Suprapubic skin (tissue), 4 donors: ENCODE measurements at regions not wholly inside any gene's neighbourhood (a gene's known extent, or its start where the extent isn't known, plus 50 kb on each side); places are given as distances from the start of the nearest gene placed in this dataset.
A peak's percentile ranks its signal among the peaks of the same experiment; 100 is the strongest.

Experiments used
- DNase-seq, 2 donors: peaks; one replicate each; pipeline ENCODE4 v3.0.0-alpha.2; 2019; ENCODE audit warnings: low spot score in 2 of 2
- H3K27ac ChIP-seq: fragments of 200-600 bp; sonication (generic); one replicate; pipeline ENCODE4 v1.5.1; 2019
- H3K27me3 ChIP-seq: fragments of 200-600 bp; sonication (generic); one replicate; pipeline ENCODE4 v1.5.1; 2019
- H3K36me3 ChIP-seq: fragments of 200-600 bp; sonication (generic); one replicate; pipeline ENCODE4 v1.5.1; 2019
- H3K4me1 ChIP-seq: fragments of 200-600 bp; sonication (generic); one replicate; pipeline ENCODE4 v1.5.1; 2019
- H3K4me3 ChIP-seq: fragments of 200-600 bp; sonication (generic); one replicate; pipeline ENCODE4 v1.5.1; 2019; ENCODE audit warnings: mild to moderate bottlenecking
- H3K9me3 ChIP-seq: fragments of 200-600 bp; sonication (generic); one replicate; pipeline ENCODE4 v1.5.1; 2019
- CTCF ChIP-seq, 2 donors: fragments of 200-600 bp in 1 of 2; fragments of 450-650 bp in 1 of 2; sonication (generic) in 1 of 2; IDR thresholded peaks; one replicate each; pipeline ENCODE4 v1.5.1; 2016 to 2019; ENCODE audit warnings: antibody characterized with exemption in 2 of 2, mild to moderate bottlenecking in 1 of 2, moderate library complexity in 1 of 2
- EP300 ChIP-seq: sonication (generic); formaldehyde crosslinking; IDR thresholded peaks from one replicate; pipeline ENCODE4 v1.6.1; 2017; ENCODE audit warnings: antibody characterized with exemption
- POLR2A ChIP-seq, 2 donors: fragments of 450-650 bp; IDR thresholded peaks; one replicate each; pipeline ENCODE4 v1.6.1; 2017; ENCODE audit warnings: antibody characterized with exemption in 2 of 2, mild to moderate bottlenecking in 2 of 2, moderate library complexity in 2 of 2
- POLR2AphosphoS5 ChIP-seq, 3 donors: sonication (generic); formaldehyde crosslinking; IDR thresholded peaks; one replicate each; pipeline ENCODE4 v1.6.1; 2017; ENCODE audit warnings: antibody characterized with exemption in 3 of 3
- WGBS: methylation state at CpG from one replicate; pipeline ENCODE4 v1.1.5; 2018; 5-methylcytosine and 5-hydroxymethylcytosine counted together

GRCh38 chr3:126279853-126280252, 77.4 kb downstream of the KLF15 start:
- H3K4me1 ChIP-seq = no peaks in the 10 kb centered on the region
- H3K27me3 ChIP-seq = peaks cover 11% of the 10 kb centered on the region
- H3K4me3 ChIP-seq = no peak overlapping the region
- DNase-seq = no peak
- H3K9me3 ChIP-seq = no peaks in the 10 kb centered on the region
- no peak overlapping the region for H3K27ac ChIP-seq
- WGBS = 90% methylated on average over 1 of the region's 1 CpG
- no peaks in the 10 kb centered on the region for H3K36me3 ChIP-seq
- TF ChIP-seq POLR2AphosphoS5 (IDR thresholded peaks at IDR 0.05) = no peak
- TF ChIP-seq EP300 = no peak
- TF ChIP-seq CTCF (IDR thresholded peaks at IDR 0.05) = no peak

GRCh38 chr3:126277629-126278378, 79.4 kb downstream of the KLF15 start:
- Histone ChIP-seq H3K4me3 (no peak overlapping the region), H3K27ac (no peak overlapping the region), H3K4me1 (no peaks in the 10 kb centered on the region), H3K36me3 (no peaks in the 10 kb centered on the region), H3K27me3 (peaks cover 15% of the 10 kb centered on the region), H3K9me3 (no peaks in the 10 kb centered on the region)
- no peak for DNase-seq
- no peak for TF ChIP-seq POLR2AphosphoS5 (IDR thresholded peaks at IDR 0.05)
- no peak for TF ChIP-seq POLR2A (IDR thresholded peaks at IDR 0.05)
- TF ChIP-seq EP300 = no peak
- TF ChIP-seq CTCF (IDR thresholded peaks at IDR 0.05) = no peak
- WGBS = 89% methylated on average over 8 of the region's 8 CpGs

- Histone ChIP-seq H3K4me1 (peaks cover 2% of the 10 kb centered on the region), H3K9me3 (no peaks in the 10 kb centered on the region), H3K36me3 (no peaks in the 10 kb centered on the region), H3K27me3 (peaks cover 8% of the 10 kb centered on the region), H3K27ac (no peak overlapping the region), H3K4me3 (no peak overlapping the region)
- WGBS = 83% methylated on average over 2 of the region's 2 CpGs
- TF ChIP-seq EP300 (no peak), POLR2AphosphoS5 (IDR thresholded peaks at IDR 0.05) (no peak), CTCF (IDR thresholded peaks at IDR 0.05) (no peak), POLR2A (IDR thresholded peaks at IDR 0.05) (no peak)
- no peak for DNase-seq
These were observed 81.6 kb downstream of the KLF15 start for GRCh38 chr3:126275620-126275904.

- no peak for DNase-seq
- H3K27ac ChIP-seq = no peak overlapping the region
- WGBS = 75% methylated on average over 9 of the region's 10 CpGs
- TF ChIP-seq POLR2A (IDR thresholded peaks at IDR 0.05) (no peak), CTCF (IDR thresholded peaks at IDR 0.05) (no peak), POLR2AphosphoS5 (IDR thresholded peaks at IDR 0.05) (no peak), EP300 (no peak)
- peaks cover 7% of the 10 kb centered on the region for H3K4me1 ChIP-seq
- H3K9me3 ChIP-seq = no peaks in the 10 kb centered on the region
- H3K27me3 ChIP-seq = peaks cover 8% of the 10 kb centered on the region
- no peak overlapping the region for H3K4me3 ChIP-seq
- H3K36me3 ChIP-seq = no peaks in the 10 kb centered on the region
These were observed 82.2 kb downstream of the KLF15 start for GRCh38 chr3:126274735-126275619.

GRCh38 chr3:126270145-126270811, 86.9 kb downstream of the KLF15 start:
- Histone ChIP-seq H3K27ac (peak overlapping the region; percentile 32), H3K4me3 (no peak overlapping the region), H3K9me3 (no peaks in the 10 kb centered on the region), H3K4me1 (peaks cover 30% of the 10 kb centered on the region), H3K27me3 (peaks cover 18% of the 10 kb centered on the region), H3K36me3 (no peaks in the 10 kb centered on the region)
- TF ChIP-seq CTCF (IDR thresholded peaks at IDR 0.05) = no peak
- TF ChIP-seq EP300 = no peak
- TF ChIP-seq POLR2AphosphoS5 (IDR thresholded peaks at IDR 0.05) = no peak
- no peak for TF ChIP-seq POLR2A (IDR thresholded peaks at IDR 0.05)
- DNase-seq = no peak
- WGBS = 45% methylated on average over 9 of the region's 9 CpGs
